H9 (cell line): ENCODE measurements at regions not wholly inside any gene's neighbourhood (a gene's known extent, or its start where the extent isn't known, plus 50 kb on each side); places are given as distances from the start of the nearest gene placed in this dataset.

Experiments
- DNase-seq: peaks from one replicate; pipeline ENCODE4 v3.0.0-alpha.2; 2017
- H2AFZ ChIP-seq: one replicate; pipeline ENCODE4 v1.6.1; 2013; ENCODE audit warnings: mild to moderate bottlenecking, low read length, control low read depth, moderate library complexity
- H2AK5ac ChIP-seq: 2 replicates; pipeline ENCODE4 v1.6.1; 2013; ENCODE audit warnings: low read length, control low read depth, mixed read lengths; ENCODE audit not compliant: insufficient read length
- H2BK120ac ChIP-seq: one replicate; pipeline ENCODE4 v1.6.1; 2013; ENCODE audit warnings: low read depth, mild to moderate bottlenecking, low read length, control low read depth, inconsistent platforms; ENCODE audit not compliant: poor library complexity, severe bottlenecking
- H2BK12ac ChIP-seq: 2 replicates; pipeline ENCODE4 v1.6.1; 2013; ENCODE audit warnings: low read length, control low read depth, mixed read lengths, low read depth; ENCODE audit not compliant: insufficient read length
- H2BK15ac ChIP-seq: 2 replicates; pipeline ENCODE4 v1.6.1; 2013; ENCODE audit warnings: low read depth, low read length, control low read depth
- H2BK20ac ChIP-seq: one replicate; pipeline ENCODE4 v1.6.1; 2013; ENCODE audit warnings: low read depth, mild to moderate bottlenecking, low read length, control low read depth, inconsistent platforms; ENCODE audit not compliant: poor library complexity, severe bottlenecking
- H2BK5ac ChIP-seq: 2 replicates; pipeline ENCODE4 v1.6.1; 2013; ENCODE audit warnings: low read length, control low read depth, mixed read lengths; ENCODE audit not compliant: insufficient read length
- H3K14ac ChIP-seq: 2 replicates; pipeline ENCODE4 v1.6.1; 2013; ENCODE audit warnings: low read length, control low read depth; ENCODE audit not compliant: insufficient read depth
- H3K18ac ChIP-seq: 2 replicates; pipeline ENCODE4 v1.6.1; 2013; ENCODE audit warnings: low read depth, mild to moderate bottlenecking, mixed read lengths, low read length, control low read depth; ENCODE audit not compliant: insufficient read length
- H3K23ac ChIP-seq: 2 replicates; pipeline ENCODE4 v1.6.1; 2013; ENCODE audit warnings: low read length, control low read depth, mixed read lengths, low read depth; ENCODE audit not compliant: insufficient read length
- H3K23me2 ChIP-seq: 2 replicates; pipeline ENCODE4 v1.6.1; 2013; ENCODE audit warnings: low read depth, mild to moderate bottlenecking, mixed read lengths, low read length, control low read depth; ENCODE audit not compliant: insufficient read length, poor library complexity, severe bottlenecking
- H3K27ac ChIP-seq: 2 replicates; pipeline ENCODE4 v1.5.1; 2013; ENCODE audit warnings: low read length, control low read depth, mixed read lengths, low read depth; ENCODE audit not compliant: insufficient read length
- H3K27me3 ChIP-seq: 2 replicates; pipeline ENCODE4 v1.6.1; 2013; ENCODE audit warnings: low read length, control low read depth, inconsistent platforms; ENCODE audit not compliant: insufficient read depth
- H3K4ac ChIP-seq: 2 replicates; pipeline ENCODE4 v1.6.1; 2013; ENCODE audit warnings: low read depth, mild to moderate bottlenecking, control low read depth, inconsistent platforms, low read length, moderate library complexity
- H3K4me1 ChIP-seq: 2 replicates; pipeline ENCODE4 v1.6.1; 2013; ENCODE audit warnings: low read length, control low read depth, inconsistent platforms; ENCODE audit not compliant: insufficient read depth
- H3K4me2 ChIP-seq: 2 replicates; pipeline ENCODE4 v1.6.1; 2013; ENCODE audit warnings: low read length, control low read depth, mixed read lengths; ENCODE audit not compliant: insufficient read length, insufficient read depth
- H3K56ac ChIP-seq: 2 replicates; pipeline ENCODE4 v1.6.1; 2013; ENCODE audit warnings: low read depth, mild to moderate bottlenecking, mixed read lengths, low read length, control low read depth; ENCODE audit not compliant: insufficient read length
- H3K79me1 ChIP-seq: 2 replicates; pipeline ENCODE4 v1.6.1; 2013; ENCODE audit warnings: low read depth, mild to moderate bottlenecking, moderate library complexity, low read length, control low read depth, inconsistent platforms; ENCODE audit not compliant: insufficient read depth, poor library complexity, severe bottlenecking
- H3K79me2 ChIP-seq: 2 replicates; pipeline ENCODE4 v1.6.1; 2013; ENCODE audit warnings: low read length, control low read depth, inconsistent platforms; ENCODE audit not compliant: insufficient read depth
- H3K9ac ChIP-seq: 2 replicates; pipeline ENCODE4 v1.6.1; 2013; ENCODE audit warnings: low read length, control low read depth, mixed read lengths; ENCODE audit not compliant: insufficient read length; ENCODE audit errors: extremely low read depth
- H3K9me3 ChIP-seq: one replicate; pipeline ENCODE4 v1.6.1; 2013; ENCODE audit warnings: low read depth, low read length, inconsistent platforms; ENCODE audit not compliant: control insufficient read depth
- H3T11ph ChIP-seq: one replicate; pipeline ENCODE4 v1.6.1; 2013; ENCODE audit warnings: mild to moderate bottlenecking, low read length, control low read depth, inconsistent platforms
- H4K20me1 ChIP-seq: one replicate; pipeline ENCODE4 v1.6.1; 2013; ENCODE audit not compliant: control insufficient read depth, insufficient read length, insufficient read depth
- H4K5ac ChIP-seq: 2 replicates; pipeline ENCODE4 v1.6.1; 2013; ENCODE audit warnings: low read depth, mild to moderate bottlenecking, mixed read lengths, low read length, control low read depth; ENCODE audit not compliant: insufficient read length
- H4K8ac ChIP-seq: replicated peaks from 2 replicates; pipeline ENCODE4 v1.6.1; 2013; ENCODE audit warnings: low read length, control low read depth, mixed read lengths, low read depth; ENCODE audit not compliant: insufficient read length
- H4K91ac ChIP-seq: 2 replicates; pipeline ENCODE4 v1.6.1; 2013; ENCODE audit warnings: low read depth, mild to moderate bottlenecking, moderate library complexity, mixed read lengths, low read length, control low read depth; ENCODE audit not compliant: insufficient read length
- H3K27ac Mint-ChIP-seq, 3 experiments: 2 replicates in 2 of 3; 3 replicates in 1 of 3; pipeline ENCODE4 v1.8.0; 2020 to 2021; ENCODE audit warnings: mixed read lengths in 3 of 3, mild to moderate bottlenecking in 1 of 3, moderate library complexity in 1 of 3
- H3K27me3 Mint-ChIP-seq: 2 replicates; pipeline ENCODE4 v1.8.0; 2021; ENCODE audit warnings: low read depth, mild to moderate bottlenecking, moderate library complexity, mixed read lengths
- H3K36me3 Mint-ChIP-seq, 3 experiments: 2 replicates in 2 of 3; 3 replicates in 1 of 3; pipeline ENCODE4 v1.8.0; 2020 to 2021; ENCODE audit warnings: low read depth in 3 of 3, mixed read lengths in 3 of 3; ENCODE audit not compliant: insufficient read depth in 1 of 3
- H3K4me1 Mint-ChIP-seq, 2 experiments: 2 replicates each; pipeline ENCODE4 v1.8.0; 2020; ENCODE audit warnings: mixed read lengths in 2 of 2
- H3K4me3 Mint-ChIP-seq, 2 experiments: 2 replicates in 1 of 2; 3 replicates in 1 of 2; pipeline ENCODE4 v1.8.0; 2020 to 2021; ENCODE audit warnings: mild to moderate bottlenecking in 2 of 2, mixed read lengths in 2 of 2, moderate library complexity in 1 of 2
- H3K9me3 Mint-ChIP-seq, 2 experiments: 2 replicates in 1 of 2; 3 replicates in 1 of 2; pipeline ENCODE4 v1.8.0; 2020; ENCODE audit warnings: mild to moderate bottlenecking in 2 of 2, mixed read lengths in 2 of 2, moderate library complexity in 1 of 2
- WGBS: extraction: QIAGEN DNeasy Blood & Tissue Kit; methylation state at CpG from one replicate; pipeline ENCODE4 v1.1.7; 2013; ENCODE audit warnings: missing lambda C conversion rate, low lambda C conversion rate, mixed read lengths; ENCODE audit not compliant: insufficient read length; ENCODE audit errors: extremely low coverage; 5-methylcytosine and 5-hydroxymethylcytosine counted together
- TF ChIP-seq, protein P1 (sequence below): fragments of 200-600 bp; sonication (generic); conservative IDR thresholded peaks from 3 replicates; pipeline ENCODE4 v1.8.0; 2021; ENCODE audit warnings: antibody characterized with exemption, mild to moderate bottlenecking

DNA sequence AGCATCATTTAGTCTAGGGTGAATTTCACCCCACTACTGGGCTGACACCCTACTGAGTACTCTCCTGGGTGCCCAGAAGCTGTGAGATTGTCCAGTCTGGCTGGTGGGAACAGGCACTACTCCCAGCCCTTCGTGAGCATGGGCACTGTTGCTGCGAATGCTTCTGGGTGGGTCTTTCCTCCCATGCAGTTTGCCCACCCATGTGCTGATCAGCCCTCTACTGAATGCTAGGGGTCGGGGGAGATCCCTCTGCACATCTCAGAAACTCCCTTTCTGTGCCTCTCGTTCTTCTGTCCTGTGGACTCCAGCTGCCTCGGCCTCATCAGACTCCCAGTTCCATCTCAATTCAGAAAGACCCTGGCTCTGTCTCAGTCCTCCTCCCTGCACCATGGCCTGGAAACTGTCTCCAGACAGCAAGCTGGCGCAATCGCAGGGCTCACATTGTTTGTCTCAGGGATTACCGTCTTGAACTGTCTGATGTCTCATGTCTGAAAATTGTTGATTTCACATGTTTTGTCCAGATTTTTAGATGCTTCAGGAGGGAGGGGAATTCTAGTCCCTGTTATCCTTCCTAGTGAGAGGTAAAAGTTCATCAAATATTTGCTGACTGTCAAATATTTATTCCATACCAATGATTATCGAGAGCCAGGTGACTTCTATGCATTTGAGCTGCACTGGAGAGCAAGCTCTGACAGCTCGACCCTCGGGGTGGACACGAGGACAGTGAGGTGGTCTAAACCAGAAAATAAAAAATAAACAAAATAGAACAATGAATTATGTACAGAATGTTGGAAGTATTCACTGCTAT is 316.6 kb upstream of the RTL1 start:
- no peak overlapping the region for H3K4me2 ChIP-seq
- H3K56ac ChIP-seq: no peak overlapping the region
- Mint-ChIP-seq H3K4me3 (no peak overlapping the region), H3K27me3 (peaks cover 45% of the 10 kb centered on the region), H3K27ac (no peak overlapping the region; a peak in 1 of 7 replicates), H3K4me1 (peaks cover 26 to 30% of the 10 kb centered on the region in 2 experiments), H3K36me3 (peaks cover 0 to 2% (median under 1%) of the 10 kb centered on the region in 3 experiments; a peak in 4 of 7 replicates), H3K9me3 (peaks cover under 1 to 1% of the 10 kb centered on the region in 2 experiments)
- H3K4ac ChIP-seq: no peak overlapping the region
- no peak overlapping the region for H3T11ph ChIP-seq
- no peak overlapping the region for H2AFZ ChIP-seq
- no peak overlapping the region for H4K91ac ChIP-seq
- no peak overlapping the region for H2BK15ac ChIP-seq
- H3K79me1 ChIP-seq: no peaks in the 10 kb centered on the region
- H4K8ac ChIP-seq: no peak overlapping the region
- no peak overlapping the region for H2BK12ac ChIP-seq
- no peaks in the 10 kb centered on the region for H3K27me3 ChIP-seq
- H3K9ac ChIP-seq: no peak overlapping the region
- H4K5ac ChIP-seq: no peak overlapping the region
- DNase-seq: no peak
- TF ChIP-seq, protein P1, sequence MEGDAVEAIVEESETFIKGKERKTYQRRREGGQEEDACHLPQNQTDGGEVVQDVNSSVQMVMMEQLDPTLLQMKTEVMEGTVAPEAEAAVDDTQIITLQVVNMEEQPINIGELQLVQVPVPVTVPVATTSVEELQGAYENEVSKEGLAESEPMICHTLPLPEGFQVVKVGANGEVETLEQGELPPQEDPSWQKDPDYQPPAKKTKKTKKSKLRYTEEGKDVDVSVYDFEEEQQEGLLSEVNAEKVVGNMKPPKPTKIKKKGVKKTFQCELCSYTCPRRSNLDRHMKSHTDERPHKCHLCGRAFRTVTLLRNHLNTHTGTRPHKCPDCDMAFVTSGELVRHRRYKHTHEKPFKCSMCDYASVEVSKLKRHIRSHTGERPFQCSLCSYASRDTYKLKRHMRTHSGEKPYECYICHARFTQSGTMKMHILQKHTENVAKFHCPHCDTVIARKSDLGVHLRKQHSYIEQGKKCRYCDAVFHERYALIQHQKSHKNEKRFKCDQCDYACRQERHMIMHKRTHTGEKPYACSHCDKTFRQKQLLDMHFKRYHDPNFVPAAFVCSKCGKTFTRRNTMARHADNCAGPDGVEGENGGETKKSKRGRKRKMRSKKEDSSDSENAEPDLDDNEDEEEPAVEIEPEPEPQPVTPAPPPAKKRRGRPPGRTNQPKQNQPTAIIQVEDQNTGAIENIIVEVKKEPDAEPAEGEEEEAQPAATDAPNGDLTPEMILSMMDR: no peak
- no peak overlapping the region for H3K18ac ChIP-seq
- no peak overlapping the region for H2BK20ac ChIP-seq
- no peak overlapping the region for H3K23ac ChIP-seq
- H3K27ac ChIP-seq: no peak overlapping the region
- peaks cover 2% of the 10 kb centered on the region; the same call in 1 of the 2 replicates for H3K4me1 ChIP-seq
- no peaks in the 10 kb centered on the region for H3K23me2 ChIP-seq
- no peak overlapping the region for H2BK5ac ChIP-seq
- H3K14ac ChIP-seq: 0 out of 2 replicates have a peak overlapping the region, but pooled peaks have one; percentile 8
- no CpG with 5 or more reads among the region's 12 CpGs for WGBS
- H3K79me2 ChIP-seq: no peaks in the 10 kb centered on the region
- no peaks in the 10 kb centered on the region for H3K9me3 ChIP-seq
- H2AK5ac ChIP-seq: no peak overlapping the region
- no peaks in the 10 kb centered on the region for H4K20me1 ChIP-seq
- H2BK120ac ChIP-seq: no peak overlapping the region
